BLaER1 (cell line): ENCODE measurements at regions not wholly inside any gene's neighbourhood (a gene's known extent, or its start where the extent isn't known, plus 50 kb on each side); places are given as distances from the start of the nearest gene placed in this dataset.

Experiments
- H3K27ac ChIP-seq: shearing (Covaris generic); formaldehyde crosslinking; 2 replicates; pipeline ENCODE4 v1.8.1; 2022
- H3K27me3 ChIP-seq: shearing (Covaris generic); formaldehyde crosslinking; 2 replicates; pipeline ENCODE4 v1.8.1; 2022
- H3K36me3 ChIP-seq: shearing (Covaris generic); formaldehyde crosslinking; 2 replicates; pipeline ENCODE4 v1.8.1; 2022
- H3K4me1 ChIP-seq: shearing (Covaris generic); formaldehyde crosslinking; 2 replicates; pipeline ENCODE4 v1.8.1; 2022
- H3K4me2 ChIP-seq: shearing (Covaris generic); formaldehyde crosslinking; 2 replicates; pipeline ENCODE4 v1.8.1; 2022
- H3K4me3 ChIP-seq: shearing (Covaris generic); formaldehyde crosslinking; 2 replicates; pipeline ENCODE4 v1.8.1; 2022
- H3K9ac ChIP-seq: shearing (Covaris generic); formaldehyde crosslinking; 2 replicates; pipeline ENCODE4 v1.8.1; 2022
- H3K9me3 ChIP-seq: shearing (Covaris generic); formaldehyde crosslinking; 2 replicates; pipeline ENCODE4 v1.8.1; 2022
- H4K20me1 ChIP-seq: shearing (Covaris generic); formaldehyde crosslinking; 2 replicates; pipeline ENCODE4 v1.8.1; 2022
- Cebpa-rat ChIP-seq: shearing (Covaris generic); IDR thresholded peaks from 2 replicates; pipeline ENCODE4 v1.8.1; 2022

- no peak overlapping the region for H3K27ac ChIP-seq
- H3K4me1 ChIP-seq, result no peaks in the 10 kb centered on the region
- H4K20me1 ChIP-seq, result no peaks in the 10 kb centered on the region
- H3K4me3 ChIP-seq, result no peak overlapping the region
- no peaks in the 10 kb centered on the region for H3K9me3 ChIP-seq
- no peaks in the 10 kb centered on the region for H3K36me3 ChIP-seq
- no peak for TF ChIP-seq Cebpa-rat
- H3K9ac ChIP-seq, result no peak overlapping the region
- no peak overlapping the region for H3K4me2 ChIP-seq
- H3K27me3 ChIP-seq, result no peaks in the 10 kb centered on the region
These were observed 1227.3 kb downstream of the ROBO1 start for GRCh38 chr3:78540485-78540884.

GRCh38 chr3:78545827-78546226 is 1222.0 kb downstream of the ROBO1 start:
- no peaks in the 10 kb centered on the region for H3K4me1 ChIP-seq
- H3K27ac ChIP-seq, result no peak overlapping the region
- peaks cover 12% of the 10 kb centered on the region for H3K9me3 ChIP-seq
- TF ChIP-seq Cebpa-rat, result no peak
- H3K36me3 ChIP-seq, result no peaks in the 10 kb centered on the region
- no peaks in the 10 kb centered on the region for H4K20me1 ChIP-seq
- no peak overlapping the region for H3K4me3 ChIP-seq
- no peaks in the 10 kb centered on the region for H3K27me3 ChIP-seq
- no peak overlapping the region for H3K4me2 ChIP-seq
- no peak overlapping the region for H3K9ac ChIP-seq
